HG03575 (cell line): ENCODE measurements at regions not wholly inside any gene's neighbourhood (a gene's known extent, or its start where the extent isn't known, plus 50 kb on each side); places are given as distances from the start of the nearest gene placed in this dataset.

Experiments
- ATAC-seq: cut with Tn5 transposase; IDR thresholded peaks from one replicate; pipeline ENCODE4 v1.9.1; 2021; ENCODE audit not compliant: unreplicated experiment, insufficient number of reproducible peaks, low FRiP score; ENCODE audit errors: extremely low read depth

DNA sequence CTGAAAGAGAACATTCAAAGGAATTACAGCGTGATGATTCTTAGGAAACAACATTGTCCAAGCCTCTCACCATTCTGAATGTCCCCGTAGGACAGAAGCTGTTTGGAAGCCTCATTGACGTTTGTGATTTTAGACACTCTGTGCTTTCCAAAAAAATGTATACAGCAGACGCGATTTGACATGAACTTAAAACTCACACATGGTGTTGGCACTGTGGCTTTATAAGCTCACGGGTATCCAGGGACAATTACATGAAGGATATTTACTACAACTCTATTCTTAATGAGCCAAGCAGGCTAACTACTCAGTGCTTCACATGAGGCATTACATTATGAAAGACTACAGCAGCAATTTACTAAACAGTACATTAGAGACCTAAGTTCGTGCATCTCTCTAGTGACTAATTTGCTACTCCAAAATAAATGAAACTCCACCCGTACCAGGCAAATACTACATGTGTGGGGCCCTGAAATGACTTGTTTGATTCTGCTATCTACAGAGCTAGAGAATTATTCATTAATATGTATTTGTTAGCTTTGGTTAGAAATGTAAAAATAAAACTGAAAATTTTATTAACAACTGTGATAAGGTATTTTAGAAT is 620.7 kb downstream of the SPRY1 start:
- no peak for ATAC-seq

DNA sequence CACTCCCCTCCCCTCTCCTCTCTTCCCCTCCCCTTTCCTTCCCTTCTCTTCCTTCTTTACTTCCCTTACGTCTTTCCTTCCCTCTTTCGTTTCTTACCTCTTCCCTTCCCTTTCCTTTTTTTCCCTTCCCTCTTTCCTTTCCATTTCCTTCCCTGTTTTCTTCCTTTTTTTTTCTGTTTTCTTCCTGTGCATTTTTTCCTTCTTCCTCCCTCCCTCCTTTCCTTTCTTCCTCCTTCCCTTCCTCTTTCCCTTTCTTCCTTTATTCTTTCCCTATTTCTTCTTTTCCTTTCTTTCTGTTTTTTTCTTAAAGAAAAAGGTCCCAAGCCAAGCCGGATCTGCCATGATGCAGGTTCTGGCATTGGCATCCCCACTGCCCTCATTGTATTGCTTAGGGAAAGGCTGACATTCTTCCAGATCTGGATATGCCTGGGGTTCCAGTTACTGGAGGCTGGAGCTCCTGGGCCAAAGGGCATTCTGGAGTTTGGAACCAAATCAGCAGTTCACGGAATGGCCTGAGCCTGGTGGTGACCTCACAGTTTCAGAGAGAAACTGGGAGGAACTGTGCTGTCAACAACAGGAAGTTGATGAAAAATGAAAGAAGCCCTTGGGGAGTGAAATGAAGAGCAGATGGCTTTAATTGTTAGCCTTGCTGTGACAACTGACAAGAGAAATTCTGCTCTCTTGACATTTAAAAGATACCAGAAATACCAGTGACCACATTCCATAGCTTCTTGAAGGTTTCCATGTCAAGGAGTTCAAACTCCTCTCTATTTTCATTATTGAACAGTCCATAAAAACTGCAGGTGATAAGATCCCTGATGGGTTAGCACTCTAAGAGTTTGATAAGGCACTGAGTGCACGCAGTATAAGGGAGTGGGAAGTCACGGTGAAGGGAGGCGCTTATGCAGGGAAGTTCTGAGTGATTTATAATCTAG is 622.1 kb downstream of the SPRY1 start:
- peak; percentile 99 for ATAC-seq

DNA sequence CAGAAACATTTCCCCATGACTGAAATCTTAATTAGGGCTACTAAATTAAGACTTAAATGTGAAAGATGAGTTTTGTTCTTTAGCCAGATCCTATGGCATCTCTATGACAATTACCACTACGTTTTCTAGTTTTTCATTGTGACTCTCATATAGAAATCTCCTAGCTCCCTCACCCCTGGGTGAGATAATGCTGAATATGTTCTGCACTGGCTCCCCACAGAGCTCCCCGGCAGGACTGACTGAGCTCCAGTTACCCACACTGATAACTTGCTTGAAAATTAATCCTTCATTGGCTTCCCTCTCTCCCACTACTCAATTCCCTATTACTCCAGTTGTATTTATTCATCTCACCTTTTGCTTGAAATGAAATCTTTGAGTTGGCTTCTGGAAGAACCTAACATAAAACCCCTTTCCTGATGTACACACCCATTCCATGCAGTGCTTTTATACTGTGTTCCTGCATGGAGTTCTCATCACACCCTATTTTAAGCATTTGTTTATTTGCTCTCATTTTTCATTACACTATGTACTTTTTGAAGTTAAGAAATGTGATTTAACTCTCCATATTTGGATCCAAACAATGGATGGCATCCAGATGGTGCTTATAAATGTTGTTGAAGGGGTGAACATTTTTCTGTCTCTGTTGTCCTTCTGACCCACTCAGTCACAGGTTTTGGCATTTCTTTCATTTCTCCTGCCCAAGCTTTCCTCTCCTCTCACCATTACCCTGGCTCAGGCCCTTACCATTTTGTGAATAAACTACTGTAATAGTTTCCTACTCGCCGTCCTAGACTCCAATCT is 623.4 kb downstream of the SPRY1 start:
- no peak for ATAC-seq

DNA sequence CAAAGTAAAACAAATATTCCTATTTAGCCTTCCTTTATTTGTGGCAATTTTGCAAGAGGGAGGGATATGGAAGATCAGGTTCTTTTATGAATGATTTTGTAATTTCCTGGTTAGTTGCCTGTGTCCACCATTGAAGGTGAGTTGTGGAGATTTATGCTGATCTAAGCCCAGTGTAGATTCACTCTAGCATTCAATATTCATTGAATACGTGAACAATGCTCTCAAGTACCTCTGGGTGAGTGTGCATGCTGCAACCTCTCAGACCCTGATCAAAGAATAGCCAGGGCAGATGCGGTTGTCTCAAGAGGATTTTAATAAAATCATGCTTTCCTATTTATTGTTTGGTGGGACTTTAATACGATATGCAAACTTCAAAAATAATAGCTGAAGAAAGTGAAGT is 628.4 kb downstream of the SPRY1 start:
- ATAC-seq = no peak

DNA sequence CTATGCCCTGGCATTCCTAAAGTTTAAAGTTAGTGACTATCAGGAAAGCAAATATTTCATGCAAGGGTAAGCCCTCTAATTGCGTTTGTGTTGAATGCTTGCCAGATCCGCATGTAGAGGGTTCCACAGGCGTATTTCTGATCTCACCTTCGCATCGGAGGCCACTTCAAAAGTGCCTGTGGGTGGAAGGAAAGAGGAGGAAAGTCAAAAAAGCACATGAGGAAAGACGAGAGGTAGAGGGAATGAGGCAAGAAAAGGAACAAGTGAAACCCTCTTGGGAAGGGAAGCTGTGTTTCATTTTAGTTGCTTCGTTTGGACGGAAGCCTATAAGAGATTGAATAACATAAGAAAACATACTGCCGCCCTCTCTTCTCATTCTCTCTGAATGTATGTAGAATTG is 628.8 kb downstream of the SPRY1 start:
- no peak for ATAC-seq

DNA sequence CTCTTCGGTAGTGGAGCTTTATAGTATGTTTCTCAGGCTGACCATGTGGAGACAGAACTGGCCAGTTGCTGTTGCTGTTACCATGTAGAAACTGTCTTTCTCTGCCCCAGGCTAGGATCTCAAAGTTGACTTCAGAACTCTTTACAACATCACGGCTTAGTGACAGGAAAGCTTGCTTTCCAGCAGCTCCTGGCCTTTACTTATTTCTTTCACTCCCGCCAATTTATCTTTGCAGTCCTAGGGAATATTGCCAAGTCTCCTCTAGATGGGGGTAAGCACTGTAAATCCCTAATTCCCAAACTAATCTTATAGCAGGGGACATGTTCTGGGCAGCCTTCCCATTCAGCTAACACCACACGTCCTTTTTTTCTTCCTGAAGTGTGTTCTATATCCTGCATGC is 631.6 kb downstream of the SPRY1 start:
- ATAC-seq = no peak

DNA sequence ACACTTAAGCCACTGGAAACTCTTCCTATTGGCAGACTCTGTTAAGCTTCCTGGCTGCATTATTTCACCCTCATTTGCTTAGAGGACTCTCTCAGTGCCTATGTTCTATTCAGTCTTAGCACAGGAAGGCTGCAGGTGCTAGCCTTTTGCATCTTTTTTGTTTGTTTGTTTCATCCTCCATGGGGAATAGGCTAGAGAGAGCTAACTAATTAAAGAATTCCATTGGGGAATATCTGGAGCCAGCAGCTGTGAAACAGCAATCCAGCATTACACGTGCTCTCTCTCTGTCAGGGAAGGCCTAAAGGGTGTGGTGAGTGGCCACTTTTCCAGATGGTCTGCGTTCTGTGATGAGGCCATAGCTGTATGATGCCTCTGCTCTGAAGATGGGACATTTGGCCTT is 633.6 kb downstream of the SPRY1 start:
- no peak for ATAC-seq

DNA sequence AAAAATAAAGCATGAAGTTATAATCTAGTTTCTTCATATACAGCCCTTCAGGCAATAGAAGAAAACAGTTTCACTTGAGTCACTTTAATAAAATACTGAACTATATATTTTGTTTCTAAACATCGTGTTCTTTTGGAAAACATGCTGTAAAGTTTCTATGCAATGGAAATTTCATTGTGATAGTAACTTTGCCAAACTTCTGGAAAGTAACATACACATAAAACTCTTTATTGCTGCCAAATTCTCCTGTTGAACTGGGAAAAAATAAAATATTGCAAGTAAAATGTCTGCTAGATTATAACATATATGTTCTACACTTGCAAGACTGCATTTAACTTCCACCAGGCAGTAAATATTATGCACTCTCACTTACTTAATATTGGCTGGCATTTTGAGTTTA is 635.4 kb downstream of the SPRY1 start:
- ATAC-seq = no peak

DNA sequence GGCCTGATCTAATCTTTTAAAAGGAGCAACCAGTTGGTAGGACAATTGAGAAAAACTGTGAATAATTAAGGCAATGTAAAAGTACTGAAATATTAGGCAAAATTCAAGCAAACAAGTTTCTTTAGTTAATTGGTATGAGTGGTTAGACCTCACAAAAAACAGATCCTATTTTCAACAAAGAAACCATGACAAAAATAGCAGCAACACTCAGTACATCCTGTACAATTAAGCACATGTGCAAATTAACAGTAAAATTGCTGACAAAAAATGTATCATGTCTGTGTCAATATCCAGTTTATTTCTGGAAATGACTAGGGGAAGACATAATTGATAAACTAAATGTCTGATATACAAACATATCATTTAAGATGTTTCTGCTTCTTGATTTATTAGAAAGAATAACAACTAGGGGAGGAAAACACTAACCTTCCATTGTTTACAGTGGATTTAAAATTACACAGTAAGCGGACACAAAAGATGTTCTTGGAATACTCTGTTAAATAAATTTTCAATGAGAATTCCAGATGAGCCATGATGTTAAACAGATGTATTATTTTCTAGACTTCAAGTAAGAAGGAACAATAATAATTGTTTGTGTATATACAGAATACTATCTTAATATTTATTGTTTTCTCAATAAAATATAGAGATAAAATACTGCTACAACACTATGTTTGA is 638.9 kb downstream of the SPRY1 start:
- no peak for ATAC-seq

DNA sequence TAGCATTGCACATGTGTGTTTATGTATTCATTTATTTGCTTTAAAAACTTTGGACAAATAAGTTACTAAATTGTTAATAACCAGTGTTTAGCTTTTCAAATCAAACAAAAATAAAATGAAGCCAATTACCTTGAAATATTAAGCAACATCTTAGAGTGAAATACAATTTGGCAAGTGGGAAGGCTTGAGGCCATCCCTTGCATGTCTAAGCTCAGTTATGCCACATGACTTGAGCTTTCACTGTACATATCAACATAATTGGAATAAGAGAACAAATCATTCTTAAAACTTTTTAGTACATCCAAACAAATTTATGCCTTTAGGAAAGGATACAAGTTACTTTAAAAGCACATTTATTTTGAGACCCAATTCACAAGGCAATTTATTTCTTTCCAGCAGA is 640.6 kb downstream of the SPRY1 start:
- ATAC-seq = no peak

DNA sequence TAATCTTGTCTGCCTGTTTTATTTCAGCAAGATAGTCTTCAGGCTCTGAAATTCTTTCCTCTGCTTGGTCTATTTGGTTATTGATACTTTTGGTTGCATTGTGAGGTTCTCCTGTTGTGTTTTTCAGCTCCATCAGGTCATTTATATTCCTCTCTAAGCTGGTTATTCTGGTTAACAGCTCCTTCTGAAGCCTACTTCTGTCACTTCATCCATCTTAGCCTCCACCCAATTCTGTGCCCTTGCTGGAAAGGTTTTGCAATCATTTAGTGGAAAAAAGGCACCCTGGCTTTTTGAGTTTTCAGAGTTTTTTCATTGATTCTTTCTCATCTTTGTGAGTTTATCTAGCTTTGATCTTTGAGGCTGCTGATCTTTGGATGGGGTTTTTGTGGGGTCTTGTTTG is 647.7 kb downstream of the SPRY1 start:
- ATAC-seq = no peak

DNA sequence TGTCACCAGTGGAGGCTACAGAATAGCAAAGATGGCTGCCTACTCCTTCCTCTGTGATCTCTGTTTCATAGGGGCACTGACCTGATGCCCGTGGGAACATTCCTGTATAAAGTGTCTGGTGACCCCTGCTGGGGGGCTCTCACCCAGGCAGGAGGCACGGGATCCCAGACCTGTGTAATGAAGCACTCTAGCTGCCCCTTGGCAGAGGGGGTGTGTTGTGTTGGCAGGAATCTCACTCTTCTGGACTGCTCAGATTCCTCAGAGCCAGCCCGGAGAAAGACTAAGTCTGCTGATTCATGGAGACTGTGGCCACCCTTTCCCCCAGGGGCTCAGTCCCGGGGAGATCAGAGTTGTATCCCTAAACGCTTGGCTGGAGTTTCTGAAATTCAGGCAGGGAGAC is 648.3 kb downstream of the SPRY1 start:
- ATAC-seq = no peak

DNA sequence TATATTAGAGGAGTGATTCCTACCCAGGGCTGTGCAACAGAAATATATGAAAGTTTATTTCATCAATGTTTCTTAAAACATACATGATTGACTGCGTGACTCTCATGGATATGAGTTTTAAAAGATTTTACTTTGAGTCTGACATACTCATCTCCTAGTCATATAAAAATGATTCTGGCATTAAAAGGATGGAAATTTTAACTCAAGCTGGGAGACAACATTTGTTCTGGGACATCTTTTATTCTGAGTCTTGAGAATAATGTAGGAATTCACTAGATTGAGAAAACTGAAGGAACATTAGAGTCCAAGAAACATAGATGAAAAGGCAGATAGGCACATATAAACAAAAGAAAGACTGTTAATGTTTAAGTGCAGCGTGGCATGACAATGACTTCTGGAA is 649.6 kb downstream of the SPRY1 start:
- ATAC-seq = no peak

DNA sequence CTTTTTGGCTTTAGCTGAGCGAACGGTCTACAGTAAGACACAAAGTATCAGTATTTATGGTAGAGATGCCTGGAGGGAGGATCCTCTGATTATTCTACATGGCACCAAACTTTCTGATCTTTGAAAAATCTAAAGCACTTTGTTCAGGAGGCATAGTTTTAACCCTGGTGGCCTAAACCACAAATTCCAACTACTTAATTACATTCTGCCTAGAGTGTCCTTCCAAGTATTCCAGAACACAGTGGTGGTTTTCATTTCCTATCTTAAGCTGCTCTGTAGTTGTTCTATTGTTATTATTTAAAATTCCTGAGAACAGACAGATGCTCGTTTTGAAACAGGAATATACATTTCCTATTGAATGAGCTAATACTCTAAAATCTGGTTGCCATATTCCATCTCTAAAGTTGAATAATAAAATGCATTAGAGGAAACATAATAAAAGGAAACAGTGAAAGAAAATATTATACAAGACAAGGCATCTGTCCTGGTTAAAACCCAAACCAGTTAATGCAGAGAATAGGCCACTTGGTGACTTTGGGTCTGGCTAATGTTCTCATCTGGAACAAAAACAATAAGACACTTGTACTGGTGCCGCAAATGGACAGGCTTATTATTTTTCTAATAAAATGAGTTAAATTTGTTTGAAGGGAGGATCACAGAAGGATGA is 657.4 kb downstream of the SPRY1 start:
- no peak for ATAC-seq

DNA sequence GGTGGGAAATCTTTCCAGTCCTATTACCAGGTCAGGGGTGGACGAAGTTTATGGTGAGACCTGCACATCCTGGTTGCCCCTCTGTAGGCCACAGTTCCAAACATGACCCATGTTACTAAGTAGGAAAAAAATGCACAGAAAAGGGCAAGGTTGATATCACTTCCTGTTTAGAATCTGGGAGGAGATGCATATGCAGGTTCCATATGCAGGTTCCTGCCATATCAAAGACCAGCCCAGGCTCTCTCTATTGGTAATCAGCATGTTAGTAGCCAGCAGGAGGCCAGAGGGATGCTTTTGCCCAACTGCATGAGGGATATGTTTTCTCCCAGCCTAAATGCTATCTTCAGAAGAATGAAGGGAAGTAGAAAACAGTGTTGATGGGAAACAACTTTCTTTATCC is 657.2 kb downstream of the ANKRD50 start:
- no peak for ATAC-seq

DNA sequence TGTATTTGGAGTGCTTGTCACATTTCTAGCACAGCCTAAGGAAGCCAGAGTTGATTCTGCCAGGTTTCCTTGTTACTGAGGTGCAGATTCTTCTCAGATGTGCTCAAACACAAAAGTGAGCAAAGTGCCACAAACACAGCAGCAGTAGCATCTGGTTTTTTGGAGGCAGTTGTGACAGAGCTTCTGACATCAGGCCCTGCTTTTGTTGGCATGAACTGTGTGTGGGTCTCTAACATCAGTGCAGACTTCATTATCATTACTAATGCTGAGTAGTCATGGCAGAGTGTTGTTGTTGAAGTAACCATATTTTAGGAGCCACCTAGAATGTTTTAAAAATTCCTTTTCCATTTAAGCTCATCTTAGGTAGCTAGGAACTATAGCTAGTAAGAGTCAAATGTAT is 656.6 kb downstream of the ANKRD50 start:
- no peak for ATAC-seq

DNA sequence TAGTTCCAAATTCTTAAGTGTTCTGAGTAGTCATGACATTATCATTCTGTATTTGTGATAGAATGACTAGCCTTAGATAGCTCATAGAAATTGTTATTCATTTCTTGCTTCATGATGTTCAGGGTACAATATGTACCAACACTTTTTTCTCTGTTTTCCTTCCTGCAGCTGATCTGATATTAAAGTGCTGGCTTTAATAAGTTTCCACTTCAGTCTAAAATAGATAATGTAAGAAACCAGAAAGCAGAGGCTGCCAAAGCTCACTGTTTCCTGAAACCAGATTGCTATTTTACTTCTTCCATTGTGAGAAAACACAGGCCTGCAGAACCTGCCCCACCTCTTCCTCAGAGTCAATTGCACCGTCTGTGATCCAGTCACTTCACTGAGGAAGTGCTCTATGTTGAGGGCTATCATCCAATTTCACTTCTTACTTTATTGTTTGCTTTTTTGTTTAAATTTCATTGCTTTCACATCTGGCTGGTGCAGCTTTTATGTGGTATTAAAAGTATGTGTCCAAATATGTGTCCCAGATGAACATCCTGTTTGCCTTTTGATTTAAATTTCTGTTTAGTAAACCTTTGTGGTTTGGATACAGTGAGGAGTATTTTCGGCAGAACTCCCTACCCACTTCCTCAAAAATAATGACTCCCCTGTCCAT is 652.1 kb downstream of the ANKRD50 start:
- peak; percentile 38 for ATAC-seq

DNA sequence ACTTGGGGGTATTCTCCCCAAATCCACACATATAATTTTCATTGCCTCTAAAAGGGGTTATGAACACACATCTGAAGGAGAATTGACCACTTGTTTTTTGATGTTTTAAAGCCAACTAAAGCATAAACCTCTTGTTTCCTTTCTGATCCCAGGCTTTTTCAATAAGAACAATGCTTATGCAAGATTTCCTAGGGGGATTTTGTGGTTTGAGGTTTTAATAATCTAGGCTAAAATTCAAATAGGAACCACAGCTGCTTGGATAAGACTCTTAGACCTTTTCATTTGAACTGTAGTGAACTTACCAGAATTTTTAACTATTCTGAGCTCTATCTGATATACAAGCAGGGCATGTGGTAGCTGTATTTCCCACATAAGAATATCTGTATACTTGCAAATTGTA is 651.1 kb downstream of the ANKRD50 start:
- no peak for ATAC-seq
